ENCODE measurements at regions not wholly inside any gene's neighbourhood (a gene's known extent, or its start where the extent isn't known, plus 50 kb on each side); places are given as distances from the start of the nearest gene placed in this dataset.

DNA sequence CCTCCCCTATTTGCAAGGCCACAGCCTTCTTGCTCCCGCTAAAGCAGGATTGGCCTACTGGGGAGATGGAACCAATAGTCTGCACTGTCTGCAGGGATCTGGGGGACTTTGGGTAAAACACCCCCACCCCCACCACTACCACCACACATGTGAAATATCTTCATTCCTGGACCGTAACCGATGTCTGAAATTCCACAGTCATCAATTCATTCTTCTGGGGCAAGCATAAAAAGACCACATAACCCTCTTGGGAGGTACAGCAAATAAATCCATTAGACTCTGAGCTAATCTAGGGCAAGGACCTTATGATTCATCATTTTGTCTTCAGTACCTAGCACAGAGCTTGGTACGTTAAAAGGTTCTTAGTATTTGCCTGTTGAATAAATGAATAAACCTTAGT, 307.8 kb downstream of the GPAM start:
- Histone ChIP-seq H3K9me3 (no peaks in the 10 kb centered on the region), H3K36me3 (no peaks in the 10 kb centered on the region), H3K27me3 (no peaks in the 10 kb centered on the region), H3K4me1 (no peaks in the 10 kb centered on the region), H3K4me3 (no peak overlapping the region), H3K27ac (no peak overlapping the region)
- WGBS, result 58% methylated on average over 3 of the region's 4 CpGs
- no peak for TF ChIP-seq POLR2AphosphoS5 (IDR thresholded peaks at IDR 0.05)
- no peak for TF ChIP-seq POLR2A (IDR thresholded peaks at IDR 0.05)
- no peak for TF ChIP-seq EP300 (IDR thresholded peaks at IDR 0.05)
- TF ChIP-seq, protein P1, sequence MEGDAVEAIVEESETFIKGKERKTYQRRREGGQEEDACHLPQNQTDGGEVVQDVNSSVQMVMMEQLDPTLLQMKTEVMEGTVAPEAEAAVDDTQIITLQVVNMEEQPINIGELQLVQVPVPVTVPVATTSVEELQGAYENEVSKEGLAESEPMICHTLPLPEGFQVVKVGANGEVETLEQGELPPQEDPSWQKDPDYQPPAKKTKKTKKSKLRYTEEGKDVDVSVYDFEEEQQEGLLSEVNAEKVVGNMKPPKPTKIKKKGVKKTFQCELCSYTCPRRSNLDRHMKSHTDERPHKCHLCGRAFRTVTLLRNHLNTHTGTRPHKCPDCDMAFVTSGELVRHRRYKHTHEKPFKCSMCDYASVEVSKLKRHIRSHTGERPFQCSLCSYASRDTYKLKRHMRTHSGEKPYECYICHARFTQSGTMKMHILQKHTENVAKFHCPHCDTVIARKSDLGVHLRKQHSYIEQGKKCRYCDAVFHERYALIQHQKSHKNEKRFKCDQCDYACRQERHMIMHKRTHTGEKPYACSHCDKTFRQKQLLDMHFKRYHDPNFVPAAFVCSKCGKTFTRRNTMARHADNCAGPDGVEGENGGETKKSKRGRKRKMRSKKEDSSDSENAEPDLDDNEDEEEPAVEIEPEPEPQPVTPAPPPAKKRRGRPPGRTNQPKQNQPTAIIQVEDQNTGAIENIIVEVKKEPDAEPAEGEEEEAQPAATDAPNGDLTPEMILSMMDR (IDR thresholded peaks at IDR 0.05), result no peak
- no peak for DNase-seq (ENCODE audit: low spot score in 2 of 2)

DNA sequence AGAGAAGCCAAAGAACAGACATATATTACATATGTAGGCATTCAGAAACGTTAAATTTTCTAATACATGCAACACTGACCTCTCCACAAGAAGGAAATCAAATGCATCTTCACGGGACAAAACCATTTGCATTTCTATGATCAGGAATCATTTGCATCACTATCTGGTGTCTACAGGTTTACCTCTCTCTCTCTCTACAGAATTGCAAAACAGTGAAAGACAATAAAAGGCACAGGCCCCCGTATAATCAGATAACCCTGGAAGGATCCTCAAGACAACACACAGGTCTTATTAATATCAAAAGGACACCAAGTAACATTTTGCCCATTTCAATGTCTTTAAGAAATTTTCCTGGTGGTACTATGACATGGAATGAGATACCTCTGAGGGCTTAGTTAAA, 306.3 kb downstream of the GPAM start:
- no peak for TF ChIP-seq EP300 (IDR thresholded peaks at IDR 0.05)
- no peak for TF ChIP-seq POLR2A (IDR thresholded peaks at IDR 0.05)
- TF ChIP-seq, protein P1 (IDR thresholded peaks at IDR 0.05), result no peak
- TF ChIP-seq POLR2AphosphoS5 (IDR thresholded peaks at IDR 0.05), result no peak
- H3K4me1 ChIP-seq, result no peaks in the 10 kb centered on the region
- H3K27me3 ChIP-seq, result no peaks in the 10 kb centered on the region
- WGBS, result 51% methylated on average over 3 of the region's 3 CpGs
- H3K4me3 ChIP-seq, result no peak overlapping the region
- no peaks in the 10 kb centered on the region for H3K9me3 ChIP-seq
- DNase-seq (ENCODE audit: low spot score in 2 of 2), result no peak
- no peak overlapping the region for H3K27ac ChIP-seq
- no peaks in the 10 kb centered on the region for H3K36me3 ChIP-seq

DNA sequence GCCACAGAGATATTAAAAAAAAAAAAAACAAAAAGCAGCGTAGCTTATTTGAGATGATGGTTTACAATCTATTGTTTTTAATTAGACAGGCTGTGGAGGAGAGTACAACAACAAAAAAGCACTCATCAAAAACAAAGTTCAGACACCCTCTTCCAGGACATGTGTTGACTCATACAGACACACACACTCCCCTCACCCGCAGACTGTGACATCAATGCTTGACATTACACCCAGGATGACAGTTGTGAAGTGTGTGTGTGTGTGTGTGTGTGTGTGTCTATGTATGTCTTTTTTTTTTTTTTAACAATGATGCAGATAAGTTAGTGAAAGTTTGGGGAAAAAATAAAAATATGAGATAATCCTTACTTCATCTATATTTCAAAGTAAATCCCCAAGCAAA, 303.6 kb downstream of the GPAM start:
- Histone ChIP-seq H3K36me3 (no peaks in the 10 kb centered on the region), H3K27ac (no peak overlapping the region), H3K27me3 (no peaks in the 10 kb centered on the region), H3K9me3 (no peaks in the 10 kb centered on the region), H3K4me3 (no peak overlapping the region), H3K4me1 (no peaks in the 10 kb centered on the region)
- DNase-seq (ENCODE audit: low spot score in 2 of 2), result no peak
- TF ChIP-seq POLR2A (IDR thresholded peaks at IDR 0.05) (no peak), EP300 (IDR thresholded peaks at IDR 0.05) (no peak), POLR2AphosphoS5 (IDR thresholded peaks at IDR 0.05) (no peak)
- TF ChIP-seq, protein P1 (IDR thresholded peaks at IDR 0.05), result no peak
- WGBS, result 70% methylated on average over 2 of the region's 2 CpGs

DNA sequence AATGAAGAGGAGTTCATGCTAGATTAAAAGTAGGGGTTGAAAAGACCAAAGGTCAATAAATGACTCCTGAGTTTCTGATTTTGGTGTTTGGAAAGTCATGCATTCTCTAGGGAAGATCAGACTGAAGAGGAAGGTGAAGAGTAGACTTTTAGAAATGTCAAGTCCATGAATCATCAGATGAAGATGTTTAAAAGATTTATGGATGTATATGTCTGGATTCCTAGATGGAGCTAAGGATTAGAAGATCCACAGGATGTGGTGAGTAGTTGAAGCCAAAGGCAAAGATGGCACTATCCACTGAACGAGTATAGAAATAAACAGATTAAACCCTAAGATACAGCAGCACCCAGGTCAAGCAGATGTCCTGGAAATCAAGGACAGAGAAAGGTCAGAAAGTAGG, 298.5 kb downstream of the GPAM start:
- Histone ChIP-seq H3K36me3 (no peaks in the 10 kb centered on the region), H3K27me3 (no peaks in the 10 kb centered on the region), H3K9me3 (no peaks in the 10 kb centered on the region), H3K4me1 (no peaks in the 10 kb centered on the region), H3K4me3 (no peak overlapping the region), H3K27ac (no peak overlapping the region)
- TF ChIP-seq, protein P1 (IDR thresholded peaks at IDR 0.05), result no peak
- TF ChIP-seq POLR2A (IDR thresholded peaks at IDR 0.05), result no peak
- TF ChIP-seq POLR2AphosphoS5 (IDR thresholded peaks at IDR 0.05), result no peak
- TF ChIP-seq EP300 (IDR thresholded peaks at IDR 0.05), result no peak
- DNase-seq (ENCODE audit: low spot score in 2 of 2), result no peak
- WGBS, result 60% methylated on average over 1 of the region's 1 CpG

DNA sequence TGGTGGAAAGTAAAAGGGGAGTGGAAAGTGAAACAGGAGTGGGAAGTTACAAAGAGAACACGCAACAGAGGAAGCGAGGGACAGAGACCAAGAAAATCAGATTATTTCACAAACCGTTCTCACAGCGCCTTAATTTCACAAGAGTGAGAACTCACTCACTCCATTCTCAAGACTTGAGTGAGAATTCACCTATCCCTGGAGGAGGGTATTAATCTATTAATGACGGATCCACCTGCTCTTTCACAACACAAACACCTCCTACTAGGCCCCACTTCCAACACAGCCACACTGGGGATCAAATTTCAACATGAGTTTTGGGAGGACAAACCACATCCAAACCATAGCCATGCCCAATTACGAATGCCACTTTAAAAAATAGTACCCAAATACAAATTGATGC, 297.6 kb downstream of the GPAM start:
- Histone ChIP-seq H3K9me3 (no peaks in the 10 kb centered on the region), H3K4me1 (no peaks in the 10 kb centered on the region), H3K27ac (no peak overlapping the region), H3K36me3 (no peaks in the 10 kb centered on the region), H3K4me3 (no peak overlapping the region), H3K27me3 (no peaks in the 10 kb centered on the region)
- 90% methylated on average over 6 of the region's 6 CpGs for WGBS
- DNase-seq (ENCODE audit: low spot score in 2 of 2), result no peak
- TF ChIP-seq EP300 (IDR thresholded peaks at IDR 0.05), result no peak
- no peak for TF ChIP-seq POLR2A (IDR thresholded peaks at IDR 0.05)

DNA sequence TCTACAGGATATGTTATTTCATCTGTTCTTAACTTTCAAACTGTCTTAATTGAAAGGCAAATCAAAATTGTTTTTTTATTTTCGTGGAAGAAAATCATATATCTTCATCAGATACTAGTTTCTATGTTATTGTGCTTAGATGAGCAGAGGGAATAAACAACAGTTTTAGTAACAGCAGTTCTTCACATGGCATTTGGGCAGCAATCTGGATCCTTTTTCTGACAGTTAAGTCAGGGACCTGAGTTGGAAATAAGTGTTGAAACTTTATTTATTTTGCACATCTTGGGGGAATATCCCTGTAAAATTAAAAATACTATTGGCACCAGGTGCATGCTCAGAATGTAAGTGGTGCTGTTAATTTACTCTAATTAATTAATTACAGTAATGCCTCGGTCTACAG, 296.3 kb downstream of the GPAM start:
- 80% methylated on average over 2 of the region's 2 CpGs for whole genome bisulfite sequencing
- DNase-seq (ENCODE audit: low spot score in 2 of 2), result no peak
- Histone ChIP-seq H3K27ac (no peak overlapping the region), H3K36me3 (no peaks in the 10 kb centered on the region), H3K4me1 (no peaks in the 10 kb centered on the region), H3K9me3 (no peaks in the 10 kb centered on the region), H3K27me3 (no peaks in the 10 kb centered on the region), H3K4me3 (no peak overlapping the region)
- no peak for TF ChIP-seq POLR2AphosphoS5 (IDR thresholded peaks at IDR 0.05)
- TF ChIP-seq EP300 (IDR thresholded peaks at IDR 0.05), result no peak
- TF ChIP-seq POLR2A (IDR thresholded peaks at IDR 0.05), result no peak
- TF ChIP-seq, protein P1 (IDR thresholded peaks at IDR 0.05), result no peak
